ENCODE measurements at regions not wholly inside any gene's neighbourhood (a gene's known extent, or its start where the extent isn't known, plus 50 kb on each side); places are given as distances from the start of the nearest gene placed in this dataset.

- POLR2A ChIA-PET (ENCODE audit: unreplicated experiment): no interaction called here
- H3K79me2 ChIP-seq (ENCODE audit: low read depth): no peaks in the 10 kb centered on the region
- no peak overlapping the region for H3K4me2 ChIP-seq
- H3K27me3 ChIP-seq (ENCODE audit: insufficient read depth, low read depth): no peaks in the 10 kb centered on the region
- TF ChIP-seq EZH2 (IDR thresholded peaks at IDR 0.05; ENCODE audit: low read depth): no peak
- TF ChIP-seq, protein P1, sequence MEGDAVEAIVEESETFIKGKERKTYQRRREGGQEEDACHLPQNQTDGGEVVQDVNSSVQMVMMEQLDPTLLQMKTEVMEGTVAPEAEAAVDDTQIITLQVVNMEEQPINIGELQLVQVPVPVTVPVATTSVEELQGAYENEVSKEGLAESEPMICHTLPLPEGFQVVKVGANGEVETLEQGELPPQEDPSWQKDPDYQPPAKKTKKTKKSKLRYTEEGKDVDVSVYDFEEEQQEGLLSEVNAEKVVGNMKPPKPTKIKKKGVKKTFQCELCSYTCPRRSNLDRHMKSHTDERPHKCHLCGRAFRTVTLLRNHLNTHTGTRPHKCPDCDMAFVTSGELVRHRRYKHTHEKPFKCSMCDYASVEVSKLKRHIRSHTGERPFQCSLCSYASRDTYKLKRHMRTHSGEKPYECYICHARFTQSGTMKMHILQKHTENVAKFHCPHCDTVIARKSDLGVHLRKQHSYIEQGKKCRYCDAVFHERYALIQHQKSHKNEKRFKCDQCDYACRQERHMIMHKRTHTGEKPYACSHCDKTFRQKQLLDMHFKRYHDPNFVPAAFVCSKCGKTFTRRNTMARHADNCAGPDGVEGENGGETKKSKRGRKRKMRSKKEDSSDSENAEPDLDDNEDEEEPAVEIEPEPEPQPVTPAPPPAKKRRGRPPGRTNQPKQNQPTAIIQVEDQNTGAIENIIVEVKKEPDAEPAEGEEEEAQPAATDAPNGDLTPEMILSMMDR (conservative IDR thresholded peaks at IDR 0.05): no peak
- no peaks in the 10 kb centered on the region for H3F3A ChIP-seq (ENCODE audit: insufficient read depth, low read depth)
- no peaks in the 10 kb centered on the region for H3K4me1 ChIP-seq (replicated peaks; ENCODE audit: insufficient read depth)
- H3K36me3 ChIP-seq (ENCODE audit: low read depth): no peaks in the 10 kb centered on the region
- H3K9me2 ChIP-seq (ENCODE audit: insufficient read depth): no peaks in the 10 kb centered on the region
- DNase-seq: no peak
- H4K20me1 ChIP-seq (ENCODE audit: insufficient read depth): no peaks in the 10 kb centered on the region
- CTCF ChIA-PET: no interaction called here
- no peaks in the 10 kb centered on the region for H3K9me3 ChIP-seq (ENCODE audit: insufficient read depth, low read depth)
- no TSS peak for BruUV-seq (replicated peaks)
- H3K4me3 ChIP-seq: no peak overlapping the region
- H2AFZ ChIP-seq: no peak overlapping the region
- intact Hi-C loops (cut with micrococcal nuclease; ENCODE audit: unreplicated experiment): no loop called here
- H3K27ac ChIP-seq: no peak overlapping the region
Observed at GRCh38 chr16:51317575-51317974, 166.5 kb upstream of the SALL1 start.

GRCh38 chr16:51313198-51313597, 162.1 kb upstream of the SALL1 start:
- TF ChIP-seq EZH2 (IDR thresholded peaks at IDR 0.05; ENCODE audit: low read depth): no peak
- TF ChIP-seq, protein P1 (conservative IDR thresholded peaks at IDR 0.05): no peak
- Histone ChIP-seq H3K27me3 (ENCODE audit: insufficient read depth, low read depth) (no peaks in the 10 kb centered on the region), H3K36me3 (ENCODE audit: low read depth) (no peaks in the 10 kb centered on the region), H3K9me3 (ENCODE audit: insufficient read depth, low read depth) (no peaks in the 10 kb centered on the region), H3K9me2 (ENCODE audit: insufficient read depth) (no peaks in the 10 kb centered on the region), H3K4me2 (no peak overlapping the region), H2AFZ (no peak overlapping the region), H3K27ac (no peak overlapping the region), H3F3A (ENCODE audit: insufficient read depth, low read depth) (no peaks in the 10 kb centered on the region), H3K4me1 (replicated peaks; ENCODE audit: insufficient read depth) (no peaks in the 10 kb centered on the region), H3K4me3 (no peak overlapping the region), H4K20me1 (ENCODE audit: insufficient read depth) (no peaks in the 10 kb centered on the region), H3K79me2 (ENCODE audit: low read depth) (no peaks in the 10 kb centered on the region)
- intact Hi-C loops (cut with micrococcal nuclease; ENCODE audit: unreplicated experiment): no loop called here
- ChIA-PET POLR2A (ENCODE audit: unreplicated experiment) (no interaction called here), CTCF (no interaction called here)
- BruUV-seq (replicated peaks): no TSS peak
- no peak for DNase-seq

GRCh38 chr16:51312363-51313150, 161.5 kb upstream of the SALL1 start:
- no peaks in the 10 kb centered on the region for H3K36me3 ChIP-seq (ENCODE audit: low read depth)
- H3K79me2 ChIP-seq (ENCODE audit: low read depth): no peaks in the 10 kb centered on the region
- intact Hi-C loops (cut with micrococcal nuclease; ENCODE audit: unreplicated experiment): no loop called here
- no peaks in the 10 kb centered on the region for H3K27me3 ChIP-seq (ENCODE audit: insufficient read depth, low read depth)
- no peaks in the 10 kb centered on the region for H3K9me2 ChIP-seq (ENCODE audit: insufficient read depth)
- H3K4me3 ChIP-seq: no peak overlapping the region
- no peaks in the 10 kb centered on the region for H3F3A ChIP-seq (ENCODE audit: insufficient read depth, low read depth)
- H2AFZ ChIP-seq: no peak overlapping the region
- DNase-seq: no peak
- CTCF ChIA-PET: no interaction called here
- no peaks in the 10 kb centered on the region for H3K4me1 ChIP-seq (replicated peaks; ENCODE audit: insufficient read depth)
- no peaks in the 10 kb centered on the region for H3K9me3 ChIP-seq (ENCODE audit: insufficient read depth, low read depth)
- no peak overlapping the region for H3K27ac ChIP-seq
- H4K20me1 ChIP-seq (ENCODE audit: insufficient read depth): no peaks in the 10 kb centered on the region
- POLR2A ChIA-PET (ENCODE audit: unreplicated experiment): interaction anchor here (0.6 kb wide), 1 partner anchor 15 kb away, joined by 4 read pairs; no protein-coding TSS in a partner anchor
- TF ChIP-seq EZH2 (IDR thresholded peaks at IDR 0.05; ENCODE audit: low read depth): no peak
- TF ChIP-seq, protein P1 (conservative IDR thresholded peaks at IDR 0.05): no peak
- no TSS peak for BruUV-seq (replicated peaks)
- H3K4me2 ChIP-seq: no peak overlapping the region
